Memory B cell (primary cell): ENCODE measurements at regions not wholly inside any gene's neighbourhood (a gene's known extent, or its start where the extent isn't known, plus 50 kb on each side); places are given as distances from the start of the nearest gene placed in this dataset.

ENCODE experiments used
- ATAC-seq: fragments of 150-1000 bp; cut with Tn5 transposase; 2 replicates; pipeline ENCODE4 v1.10.0; 2021; ENCODE audit warnings: low read depth, mild to moderate bottlenecking, moderate library complexity
- DNase-seq, 2 donors: peaks; one replicate each; pipeline ENCODE4 v3.0.0; 2022; ENCODE audit warnings: low spot score in 2 of 2
- H3K27ac Mint-ChIP-seq: one replicate; pipeline ENCODE4 v1.8.0; 2022; ENCODE audit warnings: mild to moderate bottlenecking, moderate library complexity, mixed read lengths
- H3K27me3 Mint-ChIP-seq: one replicate; pipeline ENCODE4 v1.8.0; 2022; ENCODE audit warnings: mixed read lengths
- H3K36me3 Mint-ChIP-seq: one replicate; pipeline ENCODE4 v1.8.0; 2022; ENCODE audit warnings: mild to moderate bottlenecking, mixed read lengths
- H3K4me1 Mint-ChIP-seq: one replicate; pipeline ENCODE4 v1.8.0; 2022; ENCODE audit warnings: mixed read lengths
- H3K4me3 Mint-ChIP-seq: one replicate; pipeline ENCODE4 v1.8.0; 2022; ENCODE audit warnings: mild to moderate bottlenecking, moderate library complexity, mixed read lengths
- H3K9me3 Mint-ChIP-seq: one replicate; pipeline ENCODE4 v1.8.0; 2022; ENCODE audit warnings: mixed read lengths

GRCh38 chr7:9796241-9796640 is 1177.4 kb upstream of the PHF14 start:
- Mint-ChIP-seq H3K4me3 (no peak overlapping the region), H3K9me3 (peaks cover 3% of the 10 kb centered on the region)

GRCh38 chr7:9822458-9823290 is 1151.0 kb upstream of the PHF14 start:
- Mint-ChIP-seq H3K27me3 (no peaks in the 10 kb centered on the region), H3K9me3 (peaks cover 3% of the 10 kb centered on the region), H3K4me3 (no peak overlapping the region), H3K36me3 (no peaks in the 10 kb centered on the region), H3K4me1 (no peaks in the 10 kb centered on the region), H3K27ac (no peak overlapping the region)
- ATAC-seq (no peak), DNase-seq (no peak)

More at GRCh38 chr7:9796241-9796640, 1177.4 kb upstream of the PHF14 start:
- DNase-seq (no peak), ATAC-seq (no peak)
- H3K27ac Mint-ChIP-seq = no peak overlapping the region
- H3K4me1 Mint-ChIP-seq = no peaks in the 10 kb centered on the region
- H3K27me3 Mint-ChIP-seq = no peaks in the 10 kb centered on the region
- no peaks in the 10 kb centered on the region for H3K36me3 Mint-ChIP-seq

- Mint-ChIP-seq H3K27ac (no peak overlapping the region), H3K36me3 (no peaks in the 10 kb centered on the region), H3K9me3 (peaks cover 2% of the 10 kb centered on the region), H3K27me3 (no peaks in the 10 kb centered on the region), H3K4me1 (no peaks in the 10 kb centered on the region), H3K4me3 (no peak overlapping the region)
- DNase-seq = no peak
- ATAC-seq = no peak
Observed at GRCh38 chr7:9835199-9835598, 1138.5 kb upstream of the PHF14 start.

GRCh38 chr7:9836671-9837070 is 1137.0 kb upstream of the PHF14 start:
- H3K4me1 Mint-ChIP-seq = no peaks in the 10 kb centered on the region
- peaks cover 2% of the 10 kb centered on the region for H3K9me3 Mint-ChIP-seq
- no peak overlapping the region for H3K27ac Mint-ChIP-seq
- no peak overlapping the region for H3K4me3 Mint-ChIP-seq
- ATAC-seq (no peak), DNase-seq (no peak)
- no peaks in the 10 kb centered on the region for H3K36me3 Mint-ChIP-seq
- no peaks in the 10 kb centered on the region for H3K27me3 Mint-ChIP-seq

- no peak for DNase-seq
- no peaks in the 10 kb centered on the region for H3K36me3 Mint-ChIP-seq
- H3K9me3 Mint-ChIP-seq = peaks cover 1% of the 10 kb centered on the region
- no peaks in the 10 kb centered on the region for H3K27me3 Mint-ChIP-seq
- no peak overlapping the region for H3K27ac Mint-ChIP-seq
- ATAC-seq = no peak
- H3K4me3 Mint-ChIP-seq = no peak overlapping the region
- no peaks in the 10 kb centered on the region for H3K4me1 Mint-ChIP-seq
Observed at GRCh38 chr7:9842301-9842700, 1131.4 kb upstream of the PHF14 start.

DNA sequence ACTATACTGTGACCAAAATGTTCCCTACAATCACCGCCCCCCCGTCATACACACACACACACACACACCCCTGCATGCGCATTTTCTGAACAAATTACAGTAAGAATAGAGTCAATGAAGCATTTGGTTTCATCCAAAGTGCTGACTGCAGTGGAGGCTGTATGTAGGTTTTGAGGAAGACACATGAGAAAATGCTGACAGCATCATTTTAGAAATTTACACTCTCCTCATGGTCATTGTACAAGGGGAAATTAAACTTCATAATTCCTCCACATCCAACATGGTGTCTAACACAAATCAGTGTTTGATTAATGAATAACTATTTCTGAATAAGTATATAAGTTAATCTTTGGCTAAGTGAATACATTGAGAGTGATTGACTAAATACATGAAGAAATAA is 1126.8 kb upstream of the PHF14 start:
- ATAC-seq = no peak

GRCh38 chr7:9854605-9855004 is 1119.1 kb upstream of the PHF14 start:
- no peak overlapping the region for H3K27ac Mint-ChIP-seq
- no peaks in the 10 kb centered on the region for H3K27me3 Mint-ChIP-seq
- ATAC-seq (no peak), DNase-seq (no peak)
- H3K9me3 Mint-ChIP-seq = peaks cover 9% of the 10 kb centered on the region
- no peaks in the 10 kb centered on the region for H3K4me1 Mint-ChIP-seq
- no peak overlapping the region for H3K4me3 Mint-ChIP-seq
- no peaks in the 10 kb centered on the region for H3K36me3 Mint-ChIP-seq

More for the DNA sequence above, 1126.8 kb upstream of the PHF14 start:
- Mint-ChIP-seq H3K36me3 (no peaks in the 10 kb centered on the region), H3K4me3 (no peak overlapping the region), H3K9me3 (peaks cover 3% of the 10 kb centered on the region), H3K27me3 (no peaks in the 10 kb centered on the region), H3K4me1 (no peaks in the 10 kb centered on the region), H3K27ac (no peak overlapping the region)
- no peak for DNase-seq

GRCh38 chr7:9856668-9857067 is 1117.0 kb upstream of the PHF14 start:
- H3K9me3 Mint-ChIP-seq = peaks cover 11% of the 10 kb centered on the region
- H3K27ac Mint-ChIP-seq = no peak overlapping the region
- no peak overlapping the region for H3K4me3 Mint-ChIP-seq
- ATAC-seq = no peak
- no peaks in the 10 kb centered on the region for H3K27me3 Mint-ChIP-seq
- no peaks in the 10 kb centered on the region for H3K4me1 Mint-ChIP-seq
- H3K36me3 Mint-ChIP-seq = no peaks in the 10 kb centered on the region
- DNase-seq = no peak

GRCh38 chr7:9863545-9863944 is 1110.1 kb upstream of the PHF14 start:
- Mint-ChIP-seq H3K27ac (no peak overlapping the region), H3K4me3 (no peak overlapping the region), H3K27me3 (no peaks in the 10 kb centered on the region), H3K4me1 (no peaks in the 10 kb centered on the region), H3K36me3 (no peaks in the 10 kb centered on the region), H3K9me3 (peaks cover 7% of the 10 kb centered on the region)
- DNase-seq = no peak
- ATAC-seq = no peak

DNA sequence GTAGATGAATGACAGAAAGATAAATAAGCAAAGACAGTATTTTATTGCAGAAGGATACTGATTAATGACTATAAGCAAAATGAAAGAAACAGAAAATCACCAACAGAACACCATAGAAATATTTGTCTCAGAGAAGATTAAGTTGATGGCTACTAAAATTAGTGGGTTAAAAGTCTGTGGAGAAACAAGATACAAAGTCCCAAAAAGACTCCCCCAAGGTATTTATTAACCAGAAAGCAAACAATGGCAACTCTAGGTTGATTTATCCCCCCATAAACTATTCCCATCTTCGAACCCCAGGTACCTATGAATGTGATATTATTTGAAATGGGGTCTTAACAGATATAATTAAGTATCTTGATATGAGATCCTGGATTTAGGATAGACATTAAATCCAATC is 1104.5 kb upstream of the PHF14 start:
- ATAC-seq (no peak), DNase-seq (no peak)
- Mint-ChIP-seq H3K9me3 (peaks cover 3% of the 10 kb centered on the region), H3K27ac (no peak overlapping the region), H3K27me3 (no peaks in the 10 kb centered on the region), H3K4me1 (no peaks in the 10 kb centered on the region), H3K4me3 (no peak overlapping the region), H3K36me3 (no peaks in the 10 kb centered on the region)

GRCh38 chr7:9869566-9869965 is 1104.1 kb upstream of the PHF14 start:
- Mint-ChIP-seq H3K9me3 (peaks cover 3% of the 10 kb centered on the region), H3K4me1 (no peaks in the 10 kb centered on the region), H3K4me3 (no peak overlapping the region)

DNA sequence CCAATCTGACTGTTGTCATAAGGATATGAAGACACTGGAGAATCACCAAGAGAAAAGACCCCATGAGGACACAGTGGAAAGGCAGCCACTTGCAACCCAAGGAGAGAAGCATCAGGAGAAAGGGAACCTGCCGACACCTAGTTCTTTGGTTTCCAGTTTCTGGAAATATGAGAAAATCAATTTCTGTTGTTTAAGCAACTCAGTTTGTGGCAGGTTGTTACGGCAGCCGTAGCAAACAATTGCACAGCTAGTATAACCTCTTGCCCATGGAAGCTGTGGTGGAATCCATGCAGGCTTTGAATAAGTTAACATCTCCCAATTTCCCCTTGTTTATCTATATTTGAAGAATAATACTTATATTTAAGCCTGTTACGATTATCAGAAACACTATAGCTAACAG is 1103.0 kb upstream of the PHF14 start:
- Mint-ChIP-seq H3K4me1 (no peaks in the 10 kb centered on the region), H3K9me3 (peaks cover 3% of the 10 kb centered on the region), H3K36me3 (no peaks in the 10 kb centered on the region), H3K4me3 (no peak overlapping the region), H3K27ac (no peak overlapping the region), H3K27me3 (no peaks in the 10 kb centered on the region)
- DNase-seq (no peak), ATAC-seq (no peak)

More at GRCh38 chr7:9869566-9869965, 1104.1 kb upstream of the PHF14 start:
- Mint-ChIP-seq H3K27ac (no peak overlapping the region), H3K36me3 (no peaks in the 10 kb centered on the region), H3K27me3 (no peaks in the 10 kb centered on the region)
- DNase-seq = no peak
- no peak for ATAC-seq

DNA sequence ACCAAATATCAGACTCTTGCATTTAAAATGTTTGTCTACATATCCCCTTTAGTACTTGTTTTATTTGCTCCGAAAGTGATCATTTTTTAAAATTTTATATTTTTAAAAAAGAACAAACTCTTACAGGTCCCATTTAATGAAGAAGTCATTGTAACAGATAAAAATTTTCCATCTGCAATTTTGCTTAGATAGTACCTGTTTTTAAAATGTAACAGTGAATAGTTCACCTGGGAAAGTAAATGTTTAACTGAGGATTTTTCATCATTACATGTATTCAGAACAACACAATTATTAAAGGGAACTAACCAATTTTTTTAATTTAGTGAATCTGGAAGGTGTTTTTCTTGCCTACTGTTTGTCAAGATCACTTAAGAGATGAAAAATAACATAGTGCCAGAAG is 1099.5 kb upstream of the PHF14 start:
- Mint-ChIP-seq H3K4me1 (no peaks in the 10 kb centered on the region), H3K27ac (no peak overlapping the region), H3K36me3 (no peaks in the 10 kb centered on the region), H3K4me3 (no peak overlapping the region), H3K27me3 (no peaks in the 10 kb centered on the region), H3K9me3 (peaks cover 5% of the 10 kb centered on the region)
- ATAC-seq = no peak
- no peak for DNase-seq

GRCh38 chr7:9876053-9876452 is 1097.6 kb upstream of the PHF14 start:
- no peak for DNase-seq
- Mint-ChIP-seq H3K27ac (no peak overlapping the region), H3K4me1 (no peaks in the 10 kb centered on the region), H3K27me3 (no peaks in the 10 kb centered on the region), H3K9me3 (peaks cover 5% of the 10 kb centered on the region), H3K36me3 (no peaks in the 10 kb centered on the region), H3K4me3 (no peak overlapping the region)
- no peak for ATAC-seq

DNA sequence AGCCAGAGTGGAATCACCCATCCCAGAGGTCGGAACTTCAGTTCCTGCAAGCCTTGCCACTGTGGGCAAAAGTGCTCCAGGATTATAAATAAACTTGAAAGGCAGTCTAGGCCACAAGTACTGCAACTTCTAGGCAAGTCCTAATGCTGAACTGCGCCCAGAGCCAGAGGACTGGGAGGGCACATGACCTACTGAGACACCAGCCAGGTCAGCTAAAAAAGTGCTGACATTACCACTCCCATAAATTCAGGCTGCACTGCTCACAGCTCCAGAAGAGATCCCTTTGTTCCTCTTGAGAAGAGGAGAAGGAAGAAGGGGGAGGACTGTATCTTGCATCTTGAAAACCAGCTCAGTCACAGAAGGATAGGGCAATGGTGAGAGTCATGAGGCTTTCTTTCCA is 1084.1 kb upstream of the PHF14 start:
- Mint-ChIP-seq H3K4me3 (no peak overlapping the region), H3K27me3 (no peaks in the 10 kb centered on the region), H3K4me1 (no peaks in the 10 kb centered on the region), H3K9me3 (peaks cover 8% of the 10 kb centered on the region), H3K27ac (no peak overlapping the region), H3K36me3 (no peaks in the 10 kb centered on the region)
- DNase-seq = no peak
- no peak for ATAC-seq
